ENCODE measurements at regions not wholly inside any gene's neighbourhood (a gene's known extent, or its start where the extent isn't known, plus 50 kb on each side); places are given as distances from the start of the nearest gene placed in this dataset.

GRCh38 chr6:11462742-11463397, 74.7 kb upstream of the TMEM170B start:
- 83 to 84% methylated on average over 11 of the region's 11 CpGs for WGBS, 2 donors

DNA sequence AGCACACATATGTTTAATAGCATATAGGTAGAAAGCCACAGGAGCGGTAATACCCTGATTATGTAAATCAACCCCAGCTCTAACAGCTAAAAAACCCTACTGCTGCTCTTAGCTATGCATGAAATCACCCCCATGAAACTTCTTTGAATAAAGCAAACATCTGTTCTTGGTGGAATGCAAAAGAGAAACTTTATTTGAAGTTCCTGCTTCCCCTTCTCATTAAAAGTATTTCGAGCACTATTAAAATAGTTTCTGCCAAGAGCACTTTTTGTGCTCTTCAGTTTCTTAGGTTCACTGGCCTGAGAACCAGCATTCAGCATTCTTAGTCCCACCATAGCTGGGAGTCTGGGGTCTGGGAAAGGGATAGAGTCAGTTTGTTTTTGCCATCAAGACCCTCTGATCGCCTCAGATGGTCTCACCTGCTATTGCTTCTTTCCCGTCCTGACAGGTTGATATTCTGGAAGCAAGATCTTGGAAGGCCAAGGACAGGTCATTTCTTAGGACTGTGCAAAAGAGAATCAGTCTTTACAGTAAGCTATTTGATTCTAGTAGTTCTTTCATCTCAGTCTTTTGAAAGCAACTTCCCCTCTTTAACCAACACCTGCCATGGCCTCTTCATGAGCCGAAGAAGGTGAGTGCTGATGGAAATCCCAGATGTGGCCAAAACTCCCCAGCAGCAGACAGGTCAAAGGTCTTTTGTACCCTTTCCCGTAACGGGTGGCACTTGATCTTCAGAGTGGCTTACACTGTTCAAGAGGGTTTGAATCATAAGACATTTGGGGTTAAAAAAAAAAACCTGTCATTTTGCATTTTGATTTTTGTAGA, 76.5 kb upstream of the TMEM170B start:
- Histone ChIP-seq H3K4me3 (no peak overlapping the region), H3K36me3 (no peaks in the 10 kb centered on the region), H3K27me3 (no peaks in the 10 kb centered on the region), H3K27ac (no peak overlapping the region), H3K4me1 (no peaks in the 10 kb centered on the region), H3K9me3 (no peaks in the 10 kb centered on the region)
- DNase-seq = no peak
- intact Hi-C loops (cut with DNase I) = no loop called here
- TF ChIP-seq CTCF (IDR thresholded peaks at IDR 0.05) (no peak), POLR2AphosphoS5 (IDR thresholded peaks at IDR 0.05) (no peak), POLR2A (IDR thresholded peaks at IDR 0.05) (no peak), EP300 (IDR thresholded peaks at IDR 0.05) (no peak)
- 61 to 84% methylated on average over 7 of the region's 7 CpGs for WGBS, 2 donors

More at GRCh38 chr6:11462742-11463397, 74.7 kb upstream of the TMEM170B start:
- Histone ChIP-seq H3K27ac (no peak overlapping the region), H3K4me1 (no peaks in the 10 kb centered on the region), H3K9me3 (no peaks in the 10 kb centered on the region), H3K4me3 (no peak overlapping the region), H3K36me3 (no peaks in the 10 kb centered on the region), H3K27me3 (no peaks in the 10 kb centered on the region)
- intact Hi-C loops (cut with DNase I) = no loop called here
- no peak for TF ChIP-seq POLR2AphosphoS5 (IDR thresholded peaks at IDR 0.05)
- no peak for TF ChIP-seq POLR2A (IDR thresholded peaks at IDR 0.05)
- no peak for TF ChIP-seq CTCF (IDR thresholded peaks at IDR 0.05)
- TF ChIP-seq EP300 (IDR thresholded peaks at IDR 0.05) = no peak
- no peak for DNase-seq

DNA sequence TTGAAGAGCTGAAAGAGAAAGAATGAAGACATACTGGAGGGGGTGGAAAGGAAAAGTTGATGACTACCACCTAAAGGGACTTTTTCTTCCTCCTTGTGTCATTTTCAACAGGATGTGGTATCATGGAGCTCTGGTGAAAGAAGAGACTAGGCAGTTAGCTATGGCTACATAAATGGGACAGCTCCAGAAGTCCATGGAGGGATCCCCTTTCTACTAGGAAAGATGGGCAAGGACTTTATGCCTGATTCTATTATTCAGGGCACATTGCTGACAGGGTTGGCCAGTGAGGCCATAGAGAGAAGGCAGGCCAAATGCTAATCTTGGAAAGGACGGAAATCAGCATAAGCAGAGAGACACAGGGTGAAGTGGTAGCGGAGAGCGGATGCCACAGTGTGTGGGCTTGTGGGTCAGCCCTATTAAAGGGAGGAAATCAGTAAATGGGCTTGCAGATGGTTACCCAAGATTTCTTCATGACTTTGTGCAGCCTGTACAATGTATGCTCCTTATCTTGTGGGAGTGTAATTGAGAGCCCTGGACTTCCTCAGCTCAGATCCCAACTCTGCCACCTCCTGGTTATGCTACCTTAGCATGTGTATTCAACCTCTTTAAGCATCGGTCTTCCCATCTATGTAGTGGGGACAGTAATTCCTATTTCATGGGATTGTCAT, 77.4 kb upstream of the TMEM170B start:
- no peak overlapping the region for H3K27ac ChIP-seq
- DNase-seq = no peak
- no peaks in the 10 kb centered on the region for H3K4me1 ChIP-seq
- H3K9me3 ChIP-seq = no peaks in the 10 kb centered on the region
- no peak for TF ChIP-seq EP300 (IDR thresholded peaks at IDR 0.05)
- no peak for TF ChIP-seq POLR2A (IDR thresholded peaks at IDR 0.05)
- no peak for TF ChIP-seq POLR2AphosphoS5 (IDR thresholded peaks at IDR 0.05)
- no peak for TF ChIP-seq CTCF (IDR thresholded peaks at IDR 0.05)
- no peaks in the 10 kb centered on the region for H3K27me3 ChIP-seq
- H3K4me3 ChIP-seq = no peak overlapping the region
- 91 to 95% methylated on average over 4 of the region's 4 CpGs for WGBS, 2 donors
- intact Hi-C loops (cut with DNase I) = no loop called here
- no peaks in the 10 kb centered on the region for H3K36me3 ChIP-seq

- intact Hi-C loops (cut with DNase I) = no loop called here
- H3K4me1 ChIP-seq = no peaks in the 10 kb centered on the region
- H3K27me3 ChIP-seq = no peaks in the 10 kb centered on the region
- no peak overlapping the region for H3K27ac ChIP-seq
- no peak overlapping the region for H3K4me3 ChIP-seq
- H3K36me3 ChIP-seq = no peaks in the 10 kb centered on the region
- no peak for DNase-seq
- TF ChIP-seq POLR2A (IDR thresholded peaks at IDR 0.05) (no peak), POLR2AphosphoS5 (IDR thresholded peaks at IDR 0.05) (no peak), EP300 (IDR thresholded peaks at IDR 0.05) (no peak), CTCF (IDR thresholded peaks at IDR 0.05) (no peak)
- no peaks in the 10 kb centered on the region for H3K9me3 ChIP-seq
- 78 to 89% methylated on average over 2 of the region's 2 CpGs for WGBS, 2 donors
These were observed 78.4 kb upstream of the TMEM170B start for GRCh38 chr6:11459079-11459610.
